ENCODE measurements at regions not wholly inside any gene's neighbourhood (a gene's known extent, or its start where the extent isn't known, plus 50 kb on each side); places are given as distances from the start of the nearest gene placed in this dataset.

GRCh38 chr13:78940455-78941130, 281.6 kb upstream of the OBI1 start:
- TF ChIP-seq POLR2AphosphoS5 (IDR thresholded peaks at IDR 0.05; ENCODE audit: borderline replicate concordance, low read depth, low read length) = no peak
- no peak for TF ChIP-seq EZH2 (IDR thresholded peaks at IDR 0.05)
